RWPE2 (cell line): ENCODE measurements at regions not wholly inside any gene's neighbourhood (a gene's known extent, or its start where the extent isn't known, plus 50 kb on each side); places are given as distances from the start of the nearest gene placed in this dataset.

Experiments
- ATAC-seq: fragments of 200-7000 bp; cut with Tn5 transposase; 3 replicates; pipeline ENCODE4 v1.9.1; 2021; ENCODE audit warnings: low read depth
- DNase-seq: peaks from one replicate; pipeline ENCODE4 v3.0.0-alpha.2; 2020; ENCODE audit warnings: low spot score
- H3K27ac ChIP-seq: fragments of 450-650 bp; 2 replicates; pipeline ENCODE4 v1.5.1; 2017; ENCODE audit warnings: mild to moderate bottlenecking; ENCODE audit not compliant: poor library complexity, severe bottlenecking
- H3K27me3 ChIP-seq: fragments of 250-450 bp; sonication (Bioruptor Pico); 2 replicates; pipeline ENCODE4 v1.5.1; 2021; ENCODE audit warnings: mild to moderate bottlenecking, moderate library complexity; ENCODE audit not compliant: insufficient read depth, poor library complexity, severe bottlenecking
- H3K36me3 ChIP-seq: fragments of 250-450 bp; sonication (Bioruptor Pico); 2 replicates; pipeline ENCODE4 v1.5.1; 2020; ENCODE audit warnings: low read depth, mild to moderate bottlenecking, moderate library complexity
- H3K4me1 ChIP-seq: fragments of 250-450 bp; sonication (Bioruptor Pico); 2 replicates; pipeline ENCODE4 v1.5.1; 2021; ENCODE audit warnings: mild to moderate bottlenecking, moderate library complexity; ENCODE audit not compliant: insufficient read depth, poor library complexity, severe bottlenecking
- H3K4me3 ChIP-seq: fragments of 250-450 bp; sonication (Bioruptor Pico); 2 replicates; pipeline ENCODE4 v1.5.1; 2021; ENCODE audit warnings: mild to moderate bottlenecking, moderate library complexity; ENCODE audit not compliant: severe bottlenecking
- H3K9me3 ChIP-seq: fragments of 250-450 bp; sonication (Bioruptor Pico); 2 replicates; pipeline ENCODE4 v1.5.1; 2021; ENCODE audit warnings: mild to moderate bottlenecking, moderate library complexity; ENCODE audit not compliant: severe bottlenecking
- CTCF ChIP-seq: fragments of 450-650 bp; IDR thresholded peaks from one replicate; pipeline ENCODE4 v1.5.1; 2017; ENCODE audit warnings: mild to moderate bottlenecking, moderate library complexity; ENCODE audit not compliant: poor library complexity, severe bottlenecking

- no peak overlapping the region for H3K27ac ChIP-seq
- no peak overlapping the region for H3K4me3 ChIP-seq
- no peak for DNase-seq
- no peaks in the 10 kb centered on the region for H3K4me1 ChIP-seq
- no peaks in the 10 kb centered on the region for H3K27me3 ChIP-seq
- TF ChIP-seq CTCF, result no peak
- H3K9me3 ChIP-seq, result no peaks in the 10 kb centered on the region
- H3K36me3 ChIP-seq, result no peaks in the 10 kb centered on the region
- no peak for ATAC-seq
Measured at GRCh38 chr18:66674286-66674685, 70.4 kb upstream of the CDH19 start.

- no peaks in the 10 kb centered on the region for H3K4me1 ChIP-seq
- H3K36me3 ChIP-seq, result no peaks in the 10 kb centered on the region
- no peaks in the 10 kb centered on the region for H3K27me3 ChIP-seq
- no peak for DNase-seq
- ATAC-seq, result no peak
- no peak overlapping the region for H3K4me3 ChIP-seq
- H3K27ac ChIP-seq, result no peak overlapping the region
- no peaks in the 10 kb centered on the region for H3K9me3 ChIP-seq
- TF ChIP-seq CTCF, result no peak
Measured at GRCh38 chr18:66668706-66669105, 64.8 kb upstream of the CDH19 start.

GRCh38 chr18:66662632-66663031, 58.7 kb upstream of the CDH19 start:
- no peaks in the 10 kb centered on the region for H3K27me3 ChIP-seq
- H3K9me3 ChIP-seq, result no peaks in the 10 kb centered on the region
- TF ChIP-seq CTCF, result no peak
- ATAC-seq (no peak), DNase-seq (no peak)
- no peaks in the 10 kb centered on the region for H3K4me1 ChIP-seq
- no peak overlapping the region for H3K27ac ChIP-seq
- H3K36me3 ChIP-seq, result no peaks in the 10 kb centered on the region
- H3K4me3 ChIP-seq, result no peak overlapping the region

GRCh38 chr18:66655407-66655806, 51.5 kb upstream of the CDH19 start:
- no peak for TF ChIP-seq CTCF
- no peaks in the 10 kb centered on the region for H3K9me3 ChIP-seq
- no peak for ATAC-seq

More at GRCh38 chr18:66655407-66655806, 51.5 kb upstream of the CDH19 start:
- no peak overlapping the region for H3K4me3 ChIP-seq
- no peaks in the 10 kb centered on the region for H3K36me3 ChIP-seq
- peaks cover 2% of the 10 kb centered on the region for H3K27me3 ChIP-seq
- H3K4me1 ChIP-seq, result no peaks in the 10 kb centered on the region
- no peak overlapping the region for H3K27ac ChIP-seq
- no peak for DNase-seq
